ENCODE measurements at regions not wholly inside any gene's neighbourhood (a gene's known extent, or its start where the extent isn't known, plus 50 kb on each side); places are given as distances from the start of the nearest gene placed in this dataset.

- TF ChIP-seq REST (IDR thresholded peaks at IDR 0.05; ENCODE audit: unreplicated experiment) (no peak), ETS1 (IDR thresholded peaks at IDR 0.05) (no peak), CTCF (conservative IDR thresholded peaks at IDR 0.05; ENCODE audit: low read depth in 2 of 2) (no peak), POLR2AphosphoS5 (IDR thresholded peaks at IDR 0.05; ENCODE audit: low read depth) (no peak), NANOG (IDR thresholded peaks at IDR 0.05; ENCODE audit: borderline replicate concordance) (no peak), EZH2 (IDR thresholded peaks at IDR 0.05; ENCODE audit: low read depth, unreplicated experiment) (no peak), CREB1 (CRISPR knock-in tag; IDR thresholded peaks at IDR 0.05; ENCODE audit: low read depth) (no peak)
Measured at GRCh38 chr2:17061028-17061427, 395.4 kb upstream of the CYRIA start (continued).

GRCh38 chr2:17059458-17059857 is 393.8 kb upstream of the CYRIA start:
- H3K4me2 ChIP-seq = no peak overlapping the region
- TF ChIP-seq CREB1 (CRISPR knock-in tag; IDR thresholded peaks at IDR 0.05; ENCODE audit: low read depth) (no peak), CTCF (conservative IDR thresholded peaks at IDR 0.05; ENCODE audit: low read depth in 2 of 2) (no peak), EZH2 (IDR thresholded peaks at IDR 0.05; ENCODE audit: low read depth, unreplicated experiment) (no peak), POLR2AphosphoS5 (IDR thresholded peaks at IDR 0.05; ENCODE audit: low read depth) (no peak), ZNF462 (CRISPR knock-in tag; IDR thresholded peaks at IDR 0.05) (no peak)

More at GRCh38 chr2:17059458-17059857, 393.8 kb upstream of the CYRIA start:
- no peaks in the 10 kb centered on the region for H4K20me1 ChIP-seq (replicated peaks; ENCODE audit: insufficient read depth)
- peaks cover 29% of the 10 kb centered on the region; the same call in 1 of the 2 replicates for H3K4me1 ChIP-seq (ENCODE audit: insufficient read depth)
- H3K36me3 ChIP-seq (ENCODE audit: insufficient read depth) = no peaks in the 10 kb centered on the region
- no peaks in the 10 kb centered on the region for H3K9me3 Mint-ChIP-seq
- H3K27me3 ChIP-seq (ENCODE audit: insufficient read depth) = no peaks in the 10 kb centered on the region
- H3K79me2 ChIP-seq (replicated peaks; ENCODE audit: insufficient read depth) = no peaks in the 10 kb centered on the region
- no peaks in the 10 kb centered on the region for H3K27me3 Mint-ChIP-seq (ENCODE audit: insufficient read depth, low read depth, poor library complexity)
- H3F3A ChIP-seq (replicated peaks; ENCODE audit: low read depth) = no peaks in the 10 kb centered on the region
- no peaks in the 10 kb centered on the region for H3K36me3 Mint-ChIP-seq (ENCODE audit: low read depth)
- H3K4me3 ChIP-seq = no peak overlapping the region
- no peak for ATAC-seq
- H3K4me3 Mint-ChIP-seq = no peak overlapping the region; the same call in 2 of the 3 replicates
- peaks cover 35% of the 10 kb centered on the region for H3K4me1 Mint-ChIP-seq
- no peak overlapping the region for H3K27ac ChIP-seq (ENCODE audit: low read depth)
- H2AFZ ChIP-seq = no peak overlapping the region
- H3K27ac Mint-ChIP-seq = no peak overlapping the region
- no peaks in the 10 kb centered on the region for H3K9me2 ChIP-seq (ENCODE audit: insufficient read depth)
- no peak for DNase-seq (ENCODE audit: low spot score)

All from GM23338 (cell line).